Adrenal gland (tissue), 9 donors: ENCODE measurements at regions not wholly inside any gene's neighbourhood (a gene's known extent, or its start where the extent isn't known, plus 50 kb on each side); places are given as distances from the start of the nearest gene placed in this dataset.

Source experiments
- DNase-seq, 7 donors: peaks; one replicate each; pipeline ENCODE4 v3.0.0-alpha.2; 2019 to 2020
- H3K27ac ChIP-seq, 5 donors: fragments of 200-600 bp; sonication (generic) in 4 of 5; 1 replicate in 3 of 5; 2 replicates in 2 of 5; pipeline versions ENCODE4 v1.5.1 to v1.8.0; 2016 to 2020; ENCODE audit warnings: mild to moderate bottlenecking in 1 of 5
- H3K27me3 ChIP-seq: fragments of 200-600 bp; 2 replicates; pipeline ENCODE4 v1.8.0; 2021
- H3K36me3 ChIP-seq, 2 donors: fragments of 200-600 bp; replicated peaks in 1 of 2; 1 replicate in 1 of 2; 2 replicates in 1 of 2; pipeline versions ENCODE4 v1.5.1 to v1.8.0; 2018 to 2022
- H3K4me1 ChIP-seq, 2 donors: fragments of 200-600 bp; replicated peaks in 1 of 2; 1 replicate in 1 of 2; 2 replicates in 1 of 2; pipeline versions ENCODE4 v1.5.1 to v1.8.0; 2018 to 2021
- H3K4me3 ChIP-seq, 4 donors: fragments of 200-600 bp; sonication (generic) in 3 of 4; one replicate each; pipeline ENCODE4 v1.5.1; 2016 to 2018
- H3K9me3 ChIP-seq, 3 donors: fragments of 200-600 bp; sonication (generic) in 1 of 3; replicated peaks in 1 of 3; 1 replicate in 2 of 3; 2 replicates in 1 of 3; pipeline versions ENCODE4 v1.5.1 to v1.8.0; 2016 to 2021
- POLR2A ChIP-seq, 2 donors: fragments of 450-650 bp; IDR thresholded peaks; one replicate each; pipeline ENCODE4 v1.6.1; 2017; ENCODE audit warnings: antibody characterized with exemption in 2 of 2, mild to moderate bottlenecking in 2 of 2, moderate library complexity in 1 of 2
- WGBS, 4 donors: extraction: QIAGEN DNeasy Blood & Tissue Kit in 2 of 4; methylation state at CpG; one replicate each; pipeline versions ENCODE4 v1.1.5 to v1.1.7; 2013 to 2017; 5-methylcytosine and 5-hydroxymethylcytosine counted together
- intact Hi-C, 2 donors: fragments of 100-400 bp; cut with DNase I; formaldehyde crosslinking; loops; one replicate each; pipeline versions ENCODE4 v1.14.1 to v1.15.0; 2022 to 2023
- TF ChIP-seq, protein P1 (sequence below), 6 experiments: fragments of 450-650 bp in 4 of 6; fragments of 200-600 bp in 2 of 6; sonication (generic) in 1 of 6; IDR thresholded peaks; 1 replicate in 5 of 6; 2 replicates in 1 of 6; pipeline versions ENCODE4 v1.5.1 to v1.8.0; 2016 to 2021; ENCODE audit warnings: antibody characterized with exemption in 6 of 6, mild to moderate bottlenecking in 2 of 6, moderate library complexity in 1 of 6
- donor health status: healthy with polysubstance abuse.
- donor health status: Bipolar disorder and iron deficiency.
- donor health status: DM: yes; HTN: yes; CAD: no.
- donor health status: DM: no; HTN: no; CAD: no.
- donor health status: DM: no; HTN: no; CAD: no.

DNA sequence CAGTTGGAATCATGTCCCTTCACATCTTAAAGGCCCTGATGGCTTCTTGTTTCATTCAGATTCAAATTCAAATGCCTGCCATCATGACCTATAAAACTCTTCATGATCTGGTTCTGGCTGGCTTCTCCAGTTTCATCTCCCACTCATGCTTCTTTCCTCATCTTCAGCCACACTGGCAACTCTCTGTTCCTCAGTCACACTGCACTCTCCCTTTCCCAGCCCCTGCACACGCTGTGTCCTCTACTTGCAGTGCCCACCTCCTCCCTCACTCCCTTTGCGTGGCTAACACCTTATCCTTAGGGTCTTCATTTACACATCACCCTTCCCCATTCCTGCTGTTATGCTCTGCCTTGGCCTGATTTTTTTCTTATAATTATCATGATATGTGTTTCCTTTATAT, 120.6 kb upstream of the LMO4 start:
- 75 to 80% (median 79%) methylated on average over 2 of the region's 2 CpGs for WGBS, 4 donors
- Histone ChIP-seq H3K9me3 (no peaks in the 10 kb centered on the region), H3K27ac (no peak overlapping the region), H3K4me3 (no peak overlapping the region), H3K36me3 (no peaks in the 10 kb centered on the region), H3K4me1 (no peaks in the 10 kb centered on the region), H3K27me3 (no peaks in the 10 kb centered on the region)
- no peak for DNase-seq
- intact Hi-C loops: no loop called here
- no peak for TF ChIP-seq POLR2A (IDR thresholded peaks at IDR 0.05)
- TF ChIP-seq, protein P1, sequence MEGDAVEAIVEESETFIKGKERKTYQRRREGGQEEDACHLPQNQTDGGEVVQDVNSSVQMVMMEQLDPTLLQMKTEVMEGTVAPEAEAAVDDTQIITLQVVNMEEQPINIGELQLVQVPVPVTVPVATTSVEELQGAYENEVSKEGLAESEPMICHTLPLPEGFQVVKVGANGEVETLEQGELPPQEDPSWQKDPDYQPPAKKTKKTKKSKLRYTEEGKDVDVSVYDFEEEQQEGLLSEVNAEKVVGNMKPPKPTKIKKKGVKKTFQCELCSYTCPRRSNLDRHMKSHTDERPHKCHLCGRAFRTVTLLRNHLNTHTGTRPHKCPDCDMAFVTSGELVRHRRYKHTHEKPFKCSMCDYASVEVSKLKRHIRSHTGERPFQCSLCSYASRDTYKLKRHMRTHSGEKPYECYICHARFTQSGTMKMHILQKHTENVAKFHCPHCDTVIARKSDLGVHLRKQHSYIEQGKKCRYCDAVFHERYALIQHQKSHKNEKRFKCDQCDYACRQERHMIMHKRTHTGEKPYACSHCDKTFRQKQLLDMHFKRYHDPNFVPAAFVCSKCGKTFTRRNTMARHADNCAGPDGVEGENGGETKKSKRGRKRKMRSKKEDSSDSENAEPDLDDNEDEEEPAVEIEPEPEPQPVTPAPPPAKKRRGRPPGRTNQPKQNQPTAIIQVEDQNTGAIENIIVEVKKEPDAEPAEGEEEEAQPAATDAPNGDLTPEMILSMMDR (IDR thresholded peaks at IDR 0.05): no peak

DNA sequence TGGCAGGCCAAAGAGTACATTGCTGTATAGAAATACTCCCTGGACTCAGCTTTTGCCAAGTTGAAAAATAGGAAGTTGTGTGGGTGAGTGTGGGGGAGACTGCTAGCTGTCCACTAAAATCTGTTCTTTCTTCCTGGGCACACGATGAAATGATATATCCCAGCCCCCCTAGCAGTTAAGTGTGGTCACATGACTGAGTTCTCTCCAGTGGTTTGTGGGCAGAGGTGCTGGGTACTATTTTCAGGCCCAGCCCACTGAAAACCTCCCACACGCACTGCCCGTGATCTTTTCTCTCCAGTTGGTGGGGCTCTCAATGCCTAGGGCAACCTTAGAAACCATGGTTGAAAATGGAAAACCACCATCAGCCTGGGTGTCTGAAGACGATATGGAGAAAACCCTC, 119.7 kb upstream of the LMO4 start:
- intact Hi-C loops: no loop called here
- Histone ChIP-seq H3K27ac (no peak overlapping the region), H3K36me3 (no peaks in the 10 kb centered on the region), H3K27me3 (no peaks in the 10 kb centered on the region), H3K4me1 (no peaks in the 10 kb centered on the region), H3K9me3 (no peaks in the 10 kb centered on the region), H3K4me3 (no peak overlapping the region)
- 73 to 85% (median 78%) methylated on average over 4 of the region's 4 CpGs for WGBS, 4 donors
- DNase-seq: no peak
- TF ChIP-seq, protein P1 (IDR thresholded peaks at IDR 0.05): no peak
- TF ChIP-seq POLR2A (IDR thresholded peaks at IDR 0.05): no peak

- no peak overlapping the region for H3K27ac ChIP-seq
- H3K27me3 ChIP-seq: no peaks in the 10 kb centered on the region
- H3K9me3 ChIP-seq: no peaks in the 10 kb centered on the region
- TF ChIP-seq POLR2A (IDR thresholded peaks at IDR 0.05): no peak
- TF ChIP-seq, protein P1 (IDR thresholded peaks at IDR 0.05): no peak
- DNase-seq: no peak
- WGBS, 4 donors: 83 to 90% (median 87%) methylated on average over 2 to 3 of the region's 3 CpGs
- no peak overlapping the region for H3K4me3 ChIP-seq
- H3K4me1 ChIP-seq: no peaks in the 10 kb centered on the region
- no peaks in the 10 kb centered on the region for H3K36me3 ChIP-seq
- intact Hi-C loops: no loop called here
These were observed 118.5 kb upstream of the LMO4 start for GRCh38 chr1:87210151-87210550.

DNA sequence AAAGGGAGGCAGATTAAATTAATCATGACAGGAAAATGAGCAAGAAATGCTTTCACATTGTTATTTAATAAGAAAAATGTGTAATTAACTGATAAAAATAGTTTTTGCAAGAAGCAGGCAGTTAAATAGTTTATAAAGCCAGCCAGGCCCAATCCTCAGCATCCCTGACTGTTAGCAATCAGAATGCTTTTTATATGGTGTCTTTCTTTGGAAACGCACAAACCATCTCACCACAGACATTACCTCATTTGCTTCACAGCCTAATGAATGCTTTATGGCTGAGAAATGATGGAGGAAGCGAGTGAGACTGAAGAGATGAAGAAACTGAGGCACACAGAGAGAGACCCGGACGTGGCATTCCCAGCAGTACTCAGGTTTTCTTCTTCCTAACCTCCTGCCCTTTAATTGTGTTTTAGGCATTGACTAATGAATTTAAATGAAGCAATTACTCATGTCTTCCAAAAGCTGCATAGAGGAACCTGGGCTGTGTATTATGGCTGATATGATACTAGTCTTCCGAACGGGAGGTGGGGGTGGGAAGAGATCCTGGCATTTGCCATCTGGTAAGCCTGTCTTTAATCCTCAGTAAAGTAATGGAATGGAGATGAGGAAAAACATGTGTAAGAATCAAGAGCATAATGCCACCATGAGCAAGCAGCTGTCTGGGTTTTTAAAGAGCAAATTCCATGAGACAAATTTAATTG, 116.1 kb upstream of the LMO4 start:
- Histone ChIP-seq H3K27ac (no peak overlapping the region), H3K9me3 (no peaks in the 10 kb centered on the region), H3K27me3 (no peaks in the 10 kb centered on the region), H3K4me1 (no peaks in the 10 kb centered on the region), H3K36me3 (no peaks in the 10 kb centered on the region), H3K4me3 (no peak overlapping the region)
- 67 to 70% (median 69%) methylated on average over 6 of the region's 6 CpGs for WGBS, 4 donors
- intact Hi-C loops: no loop called here
- TF ChIP-seq, protein P1 (IDR thresholded peaks at IDR 0.05): no peak
- DNase-seq: no peak
